ENCODE measurements at regions not wholly inside any gene's neighbourhood (a gene's known extent, or its start where the extent isn't known, plus 50 kb on each side); places are given as distances from the start of the nearest gene placed in this dataset.

DNA sequence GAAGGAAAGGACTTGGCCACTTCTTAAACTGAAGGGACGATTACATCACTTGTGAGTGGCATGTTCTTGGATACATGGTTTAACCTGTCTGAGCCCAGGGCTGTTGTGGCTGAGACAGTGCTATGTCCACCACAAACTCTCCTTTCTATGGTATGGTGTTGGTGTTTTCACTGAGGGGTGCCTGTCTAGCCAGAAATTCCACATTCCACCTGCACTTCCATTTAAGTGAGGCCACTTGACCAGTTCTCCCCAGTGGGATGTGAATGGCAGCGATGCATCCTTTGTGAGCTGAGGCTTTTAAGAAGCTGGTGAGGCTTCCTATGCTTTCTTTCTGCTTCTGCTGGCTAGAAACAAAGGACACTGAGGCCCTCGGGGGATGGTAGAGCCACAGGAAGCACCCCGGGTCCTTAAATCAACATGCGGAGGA, 151.4 kb upstream of the CHD6 start:
- DNase-seq, result no peak
- intact Hi-C loops (cut with DNase I; ENCODE audit: low total_unique reads), result no loop called here
- Histone ChIP-seq H3K4me3 (no peak overlapping the region), H3K27ac (no peak overlapping the region), H3K27me3 (no peaks in the 10 kb centered on the region), H3K36me3 (ENCODE audit: low read depth, missing control alignments) (no peaks in the 10 kb centered on the region), H3K9me3 (no peaks in the 10 kb centered on the region), H3K4me1 (no peaks in the 10 kb centered on the region)
- WGBS, 2 donors, result 62 to 64% methylated on average over 5 of the region's 5 CpGs
- TF ChIP-seq, protein P1, sequence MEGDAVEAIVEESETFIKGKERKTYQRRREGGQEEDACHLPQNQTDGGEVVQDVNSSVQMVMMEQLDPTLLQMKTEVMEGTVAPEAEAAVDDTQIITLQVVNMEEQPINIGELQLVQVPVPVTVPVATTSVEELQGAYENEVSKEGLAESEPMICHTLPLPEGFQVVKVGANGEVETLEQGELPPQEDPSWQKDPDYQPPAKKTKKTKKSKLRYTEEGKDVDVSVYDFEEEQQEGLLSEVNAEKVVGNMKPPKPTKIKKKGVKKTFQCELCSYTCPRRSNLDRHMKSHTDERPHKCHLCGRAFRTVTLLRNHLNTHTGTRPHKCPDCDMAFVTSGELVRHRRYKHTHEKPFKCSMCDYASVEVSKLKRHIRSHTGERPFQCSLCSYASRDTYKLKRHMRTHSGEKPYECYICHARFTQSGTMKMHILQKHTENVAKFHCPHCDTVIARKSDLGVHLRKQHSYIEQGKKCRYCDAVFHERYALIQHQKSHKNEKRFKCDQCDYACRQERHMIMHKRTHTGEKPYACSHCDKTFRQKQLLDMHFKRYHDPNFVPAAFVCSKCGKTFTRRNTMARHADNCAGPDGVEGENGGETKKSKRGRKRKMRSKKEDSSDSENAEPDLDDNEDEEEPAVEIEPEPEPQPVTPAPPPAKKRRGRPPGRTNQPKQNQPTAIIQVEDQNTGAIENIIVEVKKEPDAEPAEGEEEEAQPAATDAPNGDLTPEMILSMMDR (IDR thresholded peaks at IDR 0.05), result no peak
- TF ChIP-seq POLR2A (IDR thresholded peaks at IDR 0.05), result no peak

DNA sequence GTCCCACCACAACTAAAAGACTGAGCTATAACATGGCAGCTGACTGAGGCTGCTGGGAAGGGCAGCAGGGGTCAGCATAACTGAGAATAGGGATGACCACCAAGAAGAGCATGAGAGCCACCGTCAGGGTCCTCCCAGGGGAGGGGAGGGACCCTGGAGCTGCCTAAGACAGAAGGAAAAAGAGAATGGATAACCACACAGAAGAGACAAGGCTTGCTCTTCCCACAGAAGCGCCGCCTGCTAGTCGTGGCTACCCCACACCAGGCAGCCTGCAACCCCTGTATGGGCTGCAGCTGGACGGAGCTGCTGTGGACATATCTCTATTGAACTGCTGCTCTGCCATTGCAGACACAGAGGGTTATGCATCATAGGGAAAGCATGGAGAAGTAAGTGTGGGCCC, 132.0 kb upstream of the CHD6 start:
- Histone ChIP-seq H3K4me1 (no peaks in the 10 kb centered on the region), H3K27ac (no peak overlapping the region), H3K36me3 (ENCODE audit: low read depth, missing control alignments) (no peaks in the 10 kb centered on the region), H3K4me3 (no peak overlapping the region), H3K9me3 (no peaks in the 10 kb centered on the region), H3K27me3 (no peaks in the 10 kb centered on the region)
- no peak for TF ChIP-seq POLR2A (IDR thresholded peaks at IDR 0.05)
- TF ChIP-seq, protein P1 (IDR thresholded peaks at IDR 0.05), result no peak
- intact Hi-C loops (cut with DNase I; ENCODE audit: low total_unique reads), result no loop called here
- 83 to 87% methylated on average over 3 to 5 of the region's 5 CpGs for WGBS, 2 donors
- DNase-seq, result no peak

DNA sequence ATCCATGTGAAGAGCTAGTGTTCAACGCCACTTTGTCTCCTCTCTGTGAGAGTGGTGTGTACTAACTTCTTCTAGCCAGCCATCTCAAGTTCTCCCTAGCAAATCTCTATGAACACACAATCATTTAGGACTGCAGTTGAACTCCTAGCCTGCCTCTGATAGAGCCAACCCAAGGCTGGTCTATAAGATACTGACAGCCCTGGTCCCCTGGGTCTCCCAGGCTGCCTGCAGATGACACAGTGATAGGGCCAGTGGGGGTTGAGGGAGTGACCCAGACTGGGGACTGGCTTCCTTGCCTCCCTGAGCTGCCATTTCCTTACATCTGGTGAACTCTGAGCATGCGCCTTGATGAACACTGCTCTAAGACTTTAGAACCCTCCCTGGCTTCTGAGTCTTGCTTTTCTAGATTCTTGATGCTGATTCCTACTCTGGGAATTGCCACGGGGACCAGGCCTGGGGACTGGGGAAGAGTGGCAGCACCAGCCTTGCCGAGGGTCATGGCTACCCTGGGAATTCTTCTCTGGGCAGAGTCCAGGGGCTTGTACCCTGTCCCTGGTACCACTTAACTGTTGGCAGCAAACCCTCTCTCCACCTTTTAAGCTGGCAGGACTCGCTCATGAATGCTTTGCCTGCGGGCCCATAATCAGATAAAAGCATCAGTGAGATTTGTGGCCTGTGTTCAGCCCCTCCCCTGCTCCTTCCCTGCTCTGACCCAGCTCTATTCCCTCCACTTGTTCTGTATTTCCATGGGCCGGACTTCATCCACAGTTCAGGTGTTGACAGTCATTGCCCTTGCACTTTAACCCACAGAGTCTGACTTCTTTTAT, 130.8 kb upstream of the CHD6 start:
- WGBS, 2 donors, result 83 to 88% methylated on average over 7 of the region's 7 CpGs
- Histone ChIP-seq H3K27me3 (no peaks in the 10 kb centered on the region), H3K36me3 (ENCODE audit: low read depth, missing control alignments) (no peaks in the 10 kb centered on the region), H3K4me1 (no peaks in the 10 kb centered on the region), H3K9me3 (no peaks in the 10 kb centered on the region), H3K27ac (no peak overlapping the region), H3K4me3 (no peak overlapping the region)
- no peak for DNase-seq
- intact Hi-C loops (cut with DNase I; ENCODE audit: low total_unique reads), result no loop called here
- no peak for TF ChIP-seq POLR2A (IDR thresholded peaks at IDR 0.05)
- TF ChIP-seq, protein P1 (IDR thresholded peaks at IDR 0.05), result no peak

DNA sequence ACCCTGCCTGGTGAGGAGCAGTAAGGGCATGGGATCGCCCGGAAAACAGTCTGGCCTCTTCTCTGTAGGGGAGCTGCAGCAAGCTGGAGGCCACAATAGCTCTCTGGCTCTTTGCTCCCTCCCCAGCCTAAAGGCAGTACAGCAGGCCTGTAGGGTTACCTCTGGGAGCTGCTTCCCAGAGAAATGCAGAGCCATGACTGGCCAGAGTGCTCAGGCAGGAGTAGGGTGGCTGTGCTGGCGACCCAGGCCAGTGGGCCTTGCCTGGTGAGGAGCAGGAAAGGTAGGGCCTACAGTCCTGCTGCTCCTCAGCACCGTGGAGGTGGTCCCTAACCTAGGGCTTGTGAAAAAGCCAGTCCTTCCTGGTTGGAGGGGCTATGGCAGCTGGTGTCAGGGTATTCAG, 129.9 kb upstream of the CHD6 start:
- Histone ChIP-seq H3K27me3 (no peaks in the 10 kb centered on the region), H3K4me3 (no peak overlapping the region), H3K9me3 (no peaks in the 10 kb centered on the region), H3K4me1 (no peaks in the 10 kb centered on the region), H3K27ac (no peak overlapping the region), H3K36me3 (ENCODE audit: low read depth, missing control alignments) (no peaks in the 10 kb centered on the region)
- intact Hi-C loops (cut with DNase I; ENCODE audit: low total_unique reads), result no loop called here
- TF ChIP-seq, protein P1 (IDR thresholded peaks at IDR 0.05), result no peak
- no peak for TF ChIP-seq POLR2A (IDR thresholded peaks at IDR 0.05)
- DNase-seq, result no peak
- 94% methylated on average over 4 of the region's 4 CpGs; no CpG with 5 or more reads in 1 of the 2 donors for whole genome bisulfite sequencing, 2 donors

DNA sequence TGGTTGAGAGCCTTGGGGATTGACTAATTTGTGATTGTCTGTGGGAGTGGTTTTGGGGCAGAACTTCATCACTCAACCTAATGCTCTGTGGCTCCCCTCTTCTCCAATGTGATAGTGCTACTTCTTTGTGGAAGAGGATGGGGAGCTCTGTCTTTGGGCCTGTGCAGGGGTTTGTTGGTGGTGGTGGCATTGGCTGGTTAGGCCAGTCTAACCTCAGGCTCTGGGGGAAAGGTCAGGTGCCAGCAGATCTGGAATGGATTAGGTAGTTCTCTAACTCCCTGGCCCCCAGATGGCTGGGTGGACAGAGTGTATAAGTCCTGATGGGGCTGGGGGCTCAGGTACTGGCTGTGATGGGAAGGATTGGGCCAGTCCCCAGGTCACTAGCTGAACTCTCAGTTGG, 129.0 kb upstream of the CHD6 start:
- intact Hi-C loops (cut with DNase I; ENCODE audit: low total_unique reads), result no loop called here
- no peak overlapping the region for H3K4me3 ChIP-seq
- H3K9me3 ChIP-seq, result no peaks in the 10 kb centered on the region
- no peaks in the 10 kb centered on the region for H3K27me3 ChIP-seq
- no peaks in the 10 kb centered on the region for H3K36me3 ChIP-seq (ENCODE audit: low read depth, missing control alignments)
- no peak overlapping the region for H3K27ac ChIP-seq
- DNase-seq, result no peak
- TF ChIP-seq POLR2A (IDR thresholded peaks at IDR 0.05), result no peak
- TF ChIP-seq, protein P1 (IDR thresholded peaks at IDR 0.05), result no peak
- H3K4me1 ChIP-seq, result no peaks in the 10 kb centered on the region

Measured in testis (tissue), 2 donors.